GM23338 (cell line): ENCODE measurements at regions not wholly inside any gene's neighbourhood (a gene's known extent, or its start where the extent isn't known, plus 50 kb on each side); places are given as distances from the start of the nearest gene placed in this dataset.

Experiments used
- ATAC-seq: fragments of 200-7000 bp; cut with Tn5 transposase; 3 replicates; pipeline ENCODE4 v1.9.1; 2020
- DNase-seq: peaks from one replicate; pipeline ENCODE4 v3.0.0-alpha.2; 2015; ENCODE audit warnings: low spot score
- H2AFZ ChIP-seq: fragments of 200-600 bp; sonication (generic); 2 replicates; pipeline ENCODE4 v1.8.0; 2016; ENCODE audit warnings: antibody characterized with exemption, mild to moderate bottlenecking, moderate library complexity
- H3F3A ChIP-seq: fragments of 200-600 bp; sonication (generic); replicated peaks from 2 replicates; pipeline ENCODE4 v1.8.0; 2017; ENCODE audit warnings: antibody characterized with exemption, mixed run types, low read depth
- H3K27ac ChIP-seq: fragments of 200-600 bp; sonication (generic); 2 replicates; pipeline ENCODE4 v1.6.1; 2016; ENCODE audit warnings: low read depth
- H3K27me3 ChIP-seq: fragments of 200-600 bp; sonication (generic); 2 replicates; pipeline ENCODE4 v1.8.0; 2016; ENCODE audit warnings: mild to moderate bottlenecking, mixed run types, moderate library complexity; ENCODE audit not compliant: insufficient read depth
- H3K36me3 ChIP-seq: fragments of 200-600 bp; sonication (generic); 2 replicates; pipeline ENCODE4 v1.8.0; 2016; ENCODE audit warnings: mild to moderate bottlenecking; ENCODE audit not compliant: insufficient read depth
- H3K4me1 ChIP-seq: fragments of 200-600 bp; sonication (generic); 2 replicates; pipeline ENCODE4 v1.8.0; 2016; ENCODE audit warnings: mild to moderate bottlenecking, moderate library complexity; ENCODE audit not compliant: insufficient read depth
- H3K4me2 ChIP-seq: fragments of 200-600 bp; sonication (generic); 2 replicates; pipeline ENCODE4 v1.7.1; 2017; ENCODE audit warnings: mixed run types
- H3K4me3 ChIP-seq: fragments of 200-600 bp; sonication (generic); 2 replicates; pipeline ENCODE4 v1.6.1; 2016; ENCODE audit warnings: mixed run types
- H3K79me2 ChIP-seq: fragments of 200-600 bp; sonication (generic); replicated peaks from 2 replicates; pipeline ENCODE4 v1.8.0; 2017; ENCODE audit warnings: mild to moderate bottlenecking; ENCODE audit not compliant: insufficient read depth
- H3K9me2 ChIP-seq: fragments of 200-600 bp; sonication (generic); 2 replicates; pipeline ENCODE4 v1.8.0; 2017; ENCODE audit not compliant: insufficient read depth
- H4K20me1 ChIP-seq: fragments of 200-600 bp; sonication (generic); replicated peaks from 2 replicates; pipeline ENCODE4 v1.8.0; 2017; ENCODE audit warnings: mild to moderate bottlenecking; ENCODE audit not compliant: insufficient read depth
- H3K27ac Mint-ChIP-seq: 2 replicates; pipeline ENCODE4 v1.8.0; 2020; ENCODE audit warnings: inconsistent platforms, mild to moderate bottlenecking, moderate library complexity, mixed read lengths
- H3K27me3 Mint-ChIP-seq: 3 replicates; pipeline ENCODE4 v1.8.0; 2022; ENCODE audit warnings: low read depth, mild to moderate bottlenecking, moderate library complexity, mixed read lengths, inconsistent platforms; ENCODE audit not compliant: insufficient read depth, poor library complexity
- H3K36me3 Mint-ChIP-seq: 3 replicates; pipeline ENCODE4 v1.8.0; 2021; ENCODE audit warnings: low read depth, mild to moderate bottlenecking, inconsistent platforms, moderate library complexity, mixed read lengths
- H3K4me1 Mint-ChIP-seq: 3 replicates; pipeline ENCODE4 v1.8.0; 2020; ENCODE audit warnings: mild to moderate bottlenecking, inconsistent platforms, mixed read lengths
- H3K4me3 Mint-ChIP-seq: 3 replicates; pipeline ENCODE4 v1.8.0; 2021; ENCODE audit warnings: moderate library complexity, mild to moderate bottlenecking, inconsistent platforms, mixed read lengths
- H3K9me3 Mint-ChIP-seq: 3 replicates; pipeline ENCODE4 v1.8.0; 2020; ENCODE audit warnings: moderate library complexity, mild to moderate bottlenecking, inconsistent platforms, mixed read lengths
- CREB1 ChIP-seq: fragments of 250-450 bp; sonication (Bioruptor Pico); IDR thresholded peaks from 2 replicates; pipeline ENCODE4 v1.5.0; 2020; ENCODE audit warnings: low read depth, mild to moderate bottlenecking, moderate library complexity
- EZH2 ChIP-seq: fragments of 200-600 bp; sonication (generic); IDR thresholded peaks from one replicate; pipeline ENCODE4 v1.8.0; 2017; ENCODE audit warnings: antibody characterized with exemption, mild to moderate bottlenecking, low read depth; ENCODE audit not compliant: unreplicated experiment
- EZH2phosphoT487 ChIP-seq: fragments of 200-600 bp; sonication (generic); IDR thresholded peaks from one replicate; pipeline ENCODE4 v1.8.1; 2018; ENCODE audit warnings: antibody characterized with exemption; ENCODE audit not compliant: unreplicated experiment
- JUNB ChIP-seq: IDR thresholded peaks from one replicate; pipeline ENCODE4 v1.6.1; 2016; ENCODE audit warnings: antibody characterized with exemption; ENCODE audit not compliant: unreplicated experiment
- NANOG ChIP-seq: IDR thresholded peaks from 2 replicates; pipeline ENCODE4 v1.6.1; 2016; ENCODE audit warnings: antibody characterized with exemption, borderline replicate concordance
- POLR2AphosphoS5 ChIP-seq: IDR thresholded peaks from 2 replicates; pipeline ENCODE4 v1.6.1; 2016; ENCODE audit warnings: antibody characterized with exemption, low read depth
- STAT1 ChIP-seq: IDR thresholded peaks from one replicate; pipeline ENCODE4 v1.6.1; 2016; ENCODE audit warnings: antibody characterized with exemption; ENCODE audit not compliant: unreplicated experiment
- ZNF114 ChIP-seq: fragments of 250-450 bp; sonication (Bioruptor Pico); IDR thresholded peaks from 2 replicates; pipeline ENCODE4 v1.5.0; 2020; ENCODE audit warnings: mild to moderate bottlenecking, moderate library complexity
- ZNF331 ChIP-seq: fragments of 250-450 bp; sonication (Bioruptor Pico); IDR thresholded peaks from 2 replicates; pipeline ENCODE4 v1.5.0; 2020; ENCODE audit warnings: low read depth, mild to moderate bottlenecking, moderate library complexity
- TF ChIP-seq, protein P1 (sequence below): IDR thresholded peaks from one replicate; pipeline ENCODE4 v1.6.1; 2018; ENCODE audit warnings: antibody characterized with exemption; ENCODE audit not compliant: unreplicated experiment
- TF ChIP-seq, protein P2 (sequence below): IDR thresholded peaks from 2 replicates; pipeline ENCODE4 v1.6.1; 2016; ENCODE audit warnings: antibody characterized with exemption
- TF ChIP-seq, protein P3 (sequence below), 2 experiments: fragments of 200-600 bp in 1 of 2; sonication (generic) in 1 of 2; conservative IDR thresholded peaks; 2 replicates each; pipeline versions ENCODE4 v1.5.1 to v1.6.1; 2016 to 2017; ENCODE audit warnings: antibody characterized with exemption in 2 of 2, low read depth in 2 of 2, mild to moderate bottlenecking in 2 of 2, moderate library complexity in 1 of 2
- TF ChIP-seq, protein P4 (sequence below): fragments of 250-450 bp; sonication (Bioruptor Pico); IDR thresholded peaks from 2 replicates; pipeline ENCODE4 v1.5.0; 2020; ENCODE audit warnings: mild to moderate bottlenecking, moderate library complexity

DNA sequence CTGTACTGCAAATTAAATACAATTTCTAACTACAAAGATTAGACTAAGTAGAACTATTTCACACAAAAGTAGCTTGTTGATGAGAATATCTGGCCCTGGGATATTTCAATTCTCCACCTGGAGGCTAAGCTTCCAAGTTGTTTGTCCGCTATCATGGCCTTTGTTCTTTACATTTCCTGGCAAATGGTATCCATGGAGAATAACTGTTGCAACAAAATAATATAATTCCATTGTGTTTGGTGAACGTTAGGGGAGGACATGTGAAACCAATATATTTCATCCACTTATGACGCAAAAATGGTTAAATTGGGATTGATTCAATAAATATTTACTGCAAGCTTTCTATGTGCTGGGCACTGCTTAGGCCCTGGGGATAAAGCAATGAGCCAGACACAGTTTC is 565.4 kb downstream of the PTPRC start:
- no peaks in the 10 kb centered on the region for H3K27me3 ChIP-seq
- H3K4me1 ChIP-seq: no peaks in the 10 kb centered on the region
- Mint-ChIP-seq H3K36me3 (no peaks in the 10 kb centered on the region), H3K27me3 (no peaks in the 10 kb centered on the region), H3K4me3 (no peak overlapping the region), H3K27ac (no peak overlapping the region), H3K9me3 (no peaks in the 10 kb centered on the region; the same call in 2 of the 3 replicates), H3K4me1 (no peaks in the 10 kb centered on the region)
- H3K27ac ChIP-seq: no peak overlapping the region
- H3K4me3 ChIP-seq: no peak overlapping the region
- no peaks in the 10 kb centered on the region for H3K79me2 ChIP-seq
- no peak for ATAC-seq
- TF ChIP-seq, protein P1, sequence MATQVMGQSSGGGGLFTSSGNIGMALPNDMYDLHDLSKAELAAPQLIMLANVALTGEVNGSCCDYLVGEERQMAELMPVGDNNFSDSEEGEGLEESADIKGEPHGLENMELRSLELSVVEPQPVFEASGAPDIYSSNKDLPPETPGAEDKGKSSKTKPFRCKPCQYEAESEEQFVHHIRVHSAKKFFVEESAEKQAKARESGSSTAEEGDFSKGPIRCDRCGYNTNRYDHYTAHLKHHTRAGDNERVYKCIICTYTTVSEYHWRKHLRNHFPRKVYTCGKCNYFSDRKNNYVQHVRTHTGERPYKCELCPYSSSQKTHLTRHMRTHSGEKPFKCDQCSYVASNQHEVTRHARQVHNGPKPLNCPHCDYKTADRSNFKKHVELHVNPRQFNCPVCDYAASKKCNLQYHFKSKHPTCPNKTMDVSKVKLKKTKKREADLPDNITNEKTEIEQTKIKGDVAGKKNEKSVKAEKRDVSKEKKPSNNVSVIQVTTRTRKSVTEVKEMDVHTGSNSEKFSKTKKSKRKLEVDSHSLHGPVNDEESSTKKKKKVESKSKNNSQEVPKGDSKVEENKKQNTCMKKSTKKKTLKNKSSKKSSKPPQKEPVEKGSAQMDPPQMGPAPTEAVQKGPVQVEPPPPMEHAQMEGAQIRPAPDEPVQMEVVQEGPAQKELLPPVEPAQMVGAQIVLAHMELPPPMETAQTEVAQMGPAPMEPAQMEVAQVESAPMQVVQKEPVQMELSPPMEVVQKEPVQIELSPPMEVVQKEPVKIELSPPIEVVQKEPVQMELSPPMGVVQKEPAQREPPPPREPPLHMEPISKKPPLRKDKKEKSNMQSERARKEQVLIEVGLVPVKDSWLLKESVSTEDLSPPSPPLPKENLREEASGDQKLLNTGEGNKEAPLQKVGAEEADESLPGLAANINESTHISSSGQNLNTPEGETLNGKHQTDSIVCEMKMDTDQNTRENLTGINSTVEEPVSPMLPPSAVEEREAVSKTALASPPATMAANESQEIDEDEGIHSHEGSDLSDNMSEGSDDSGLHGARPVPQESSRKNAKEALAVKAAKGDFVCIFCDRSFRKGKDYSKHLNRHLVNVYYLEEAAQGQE: no peak
- TF ChIP-seq CREB1: no peak
- TF ChIP-seq EZH2: no peak
- no peak for TF ChIP-seq EZH2phosphoT487
- TF ChIP-seq, protein P2, sequence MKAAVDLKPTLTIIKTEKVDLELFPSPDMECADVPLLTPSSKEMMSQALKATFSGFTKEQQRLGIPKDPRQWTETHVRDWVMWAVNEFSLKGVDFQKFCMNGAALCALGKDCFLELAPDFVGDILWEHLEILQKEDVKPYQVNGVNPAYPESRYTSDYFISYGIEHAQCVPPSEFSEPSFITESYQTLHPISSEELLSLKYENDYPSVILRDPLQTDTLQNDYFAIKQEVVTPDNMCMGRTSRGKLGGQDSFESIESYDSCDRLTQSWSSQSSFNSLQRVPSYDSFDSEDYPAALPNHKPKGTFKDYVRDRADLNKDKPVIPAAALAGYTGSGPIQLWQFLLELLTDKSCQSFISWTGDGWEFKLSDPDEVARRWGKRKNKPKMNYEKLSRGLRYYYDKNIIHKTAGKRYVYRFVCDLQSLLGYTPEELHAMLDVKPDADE: no peak
- TF ChIP-seq ZNF114 (CRISPR knock-in tag): no peak
- no peak for TF ChIP-seq POLR2AphosphoS5
- no peak for TF ChIP-seq JUNB
- TF ChIP-seq NANOG: no peak
- no peak for TF ChIP-seq STAT1
- TF ChIP-seq, protein P3, sequence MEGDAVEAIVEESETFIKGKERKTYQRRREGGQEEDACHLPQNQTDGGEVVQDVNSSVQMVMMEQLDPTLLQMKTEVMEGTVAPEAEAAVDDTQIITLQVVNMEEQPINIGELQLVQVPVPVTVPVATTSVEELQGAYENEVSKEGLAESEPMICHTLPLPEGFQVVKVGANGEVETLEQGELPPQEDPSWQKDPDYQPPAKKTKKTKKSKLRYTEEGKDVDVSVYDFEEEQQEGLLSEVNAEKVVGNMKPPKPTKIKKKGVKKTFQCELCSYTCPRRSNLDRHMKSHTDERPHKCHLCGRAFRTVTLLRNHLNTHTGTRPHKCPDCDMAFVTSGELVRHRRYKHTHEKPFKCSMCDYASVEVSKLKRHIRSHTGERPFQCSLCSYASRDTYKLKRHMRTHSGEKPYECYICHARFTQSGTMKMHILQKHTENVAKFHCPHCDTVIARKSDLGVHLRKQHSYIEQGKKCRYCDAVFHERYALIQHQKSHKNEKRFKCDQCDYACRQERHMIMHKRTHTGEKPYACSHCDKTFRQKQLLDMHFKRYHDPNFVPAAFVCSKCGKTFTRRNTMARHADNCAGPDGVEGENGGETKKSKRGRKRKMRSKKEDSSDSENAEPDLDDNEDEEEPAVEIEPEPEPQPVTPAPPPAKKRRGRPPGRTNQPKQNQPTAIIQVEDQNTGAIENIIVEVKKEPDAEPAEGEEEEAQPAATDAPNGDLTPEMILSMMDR (conservative IDR thresholded peaks at IDR 0.05; ENCODE audit: low read depth in 2 of 2): no peak
- no peak for TF ChIP-seq ZNF331
- TF ChIP-seq, protein P4, sequence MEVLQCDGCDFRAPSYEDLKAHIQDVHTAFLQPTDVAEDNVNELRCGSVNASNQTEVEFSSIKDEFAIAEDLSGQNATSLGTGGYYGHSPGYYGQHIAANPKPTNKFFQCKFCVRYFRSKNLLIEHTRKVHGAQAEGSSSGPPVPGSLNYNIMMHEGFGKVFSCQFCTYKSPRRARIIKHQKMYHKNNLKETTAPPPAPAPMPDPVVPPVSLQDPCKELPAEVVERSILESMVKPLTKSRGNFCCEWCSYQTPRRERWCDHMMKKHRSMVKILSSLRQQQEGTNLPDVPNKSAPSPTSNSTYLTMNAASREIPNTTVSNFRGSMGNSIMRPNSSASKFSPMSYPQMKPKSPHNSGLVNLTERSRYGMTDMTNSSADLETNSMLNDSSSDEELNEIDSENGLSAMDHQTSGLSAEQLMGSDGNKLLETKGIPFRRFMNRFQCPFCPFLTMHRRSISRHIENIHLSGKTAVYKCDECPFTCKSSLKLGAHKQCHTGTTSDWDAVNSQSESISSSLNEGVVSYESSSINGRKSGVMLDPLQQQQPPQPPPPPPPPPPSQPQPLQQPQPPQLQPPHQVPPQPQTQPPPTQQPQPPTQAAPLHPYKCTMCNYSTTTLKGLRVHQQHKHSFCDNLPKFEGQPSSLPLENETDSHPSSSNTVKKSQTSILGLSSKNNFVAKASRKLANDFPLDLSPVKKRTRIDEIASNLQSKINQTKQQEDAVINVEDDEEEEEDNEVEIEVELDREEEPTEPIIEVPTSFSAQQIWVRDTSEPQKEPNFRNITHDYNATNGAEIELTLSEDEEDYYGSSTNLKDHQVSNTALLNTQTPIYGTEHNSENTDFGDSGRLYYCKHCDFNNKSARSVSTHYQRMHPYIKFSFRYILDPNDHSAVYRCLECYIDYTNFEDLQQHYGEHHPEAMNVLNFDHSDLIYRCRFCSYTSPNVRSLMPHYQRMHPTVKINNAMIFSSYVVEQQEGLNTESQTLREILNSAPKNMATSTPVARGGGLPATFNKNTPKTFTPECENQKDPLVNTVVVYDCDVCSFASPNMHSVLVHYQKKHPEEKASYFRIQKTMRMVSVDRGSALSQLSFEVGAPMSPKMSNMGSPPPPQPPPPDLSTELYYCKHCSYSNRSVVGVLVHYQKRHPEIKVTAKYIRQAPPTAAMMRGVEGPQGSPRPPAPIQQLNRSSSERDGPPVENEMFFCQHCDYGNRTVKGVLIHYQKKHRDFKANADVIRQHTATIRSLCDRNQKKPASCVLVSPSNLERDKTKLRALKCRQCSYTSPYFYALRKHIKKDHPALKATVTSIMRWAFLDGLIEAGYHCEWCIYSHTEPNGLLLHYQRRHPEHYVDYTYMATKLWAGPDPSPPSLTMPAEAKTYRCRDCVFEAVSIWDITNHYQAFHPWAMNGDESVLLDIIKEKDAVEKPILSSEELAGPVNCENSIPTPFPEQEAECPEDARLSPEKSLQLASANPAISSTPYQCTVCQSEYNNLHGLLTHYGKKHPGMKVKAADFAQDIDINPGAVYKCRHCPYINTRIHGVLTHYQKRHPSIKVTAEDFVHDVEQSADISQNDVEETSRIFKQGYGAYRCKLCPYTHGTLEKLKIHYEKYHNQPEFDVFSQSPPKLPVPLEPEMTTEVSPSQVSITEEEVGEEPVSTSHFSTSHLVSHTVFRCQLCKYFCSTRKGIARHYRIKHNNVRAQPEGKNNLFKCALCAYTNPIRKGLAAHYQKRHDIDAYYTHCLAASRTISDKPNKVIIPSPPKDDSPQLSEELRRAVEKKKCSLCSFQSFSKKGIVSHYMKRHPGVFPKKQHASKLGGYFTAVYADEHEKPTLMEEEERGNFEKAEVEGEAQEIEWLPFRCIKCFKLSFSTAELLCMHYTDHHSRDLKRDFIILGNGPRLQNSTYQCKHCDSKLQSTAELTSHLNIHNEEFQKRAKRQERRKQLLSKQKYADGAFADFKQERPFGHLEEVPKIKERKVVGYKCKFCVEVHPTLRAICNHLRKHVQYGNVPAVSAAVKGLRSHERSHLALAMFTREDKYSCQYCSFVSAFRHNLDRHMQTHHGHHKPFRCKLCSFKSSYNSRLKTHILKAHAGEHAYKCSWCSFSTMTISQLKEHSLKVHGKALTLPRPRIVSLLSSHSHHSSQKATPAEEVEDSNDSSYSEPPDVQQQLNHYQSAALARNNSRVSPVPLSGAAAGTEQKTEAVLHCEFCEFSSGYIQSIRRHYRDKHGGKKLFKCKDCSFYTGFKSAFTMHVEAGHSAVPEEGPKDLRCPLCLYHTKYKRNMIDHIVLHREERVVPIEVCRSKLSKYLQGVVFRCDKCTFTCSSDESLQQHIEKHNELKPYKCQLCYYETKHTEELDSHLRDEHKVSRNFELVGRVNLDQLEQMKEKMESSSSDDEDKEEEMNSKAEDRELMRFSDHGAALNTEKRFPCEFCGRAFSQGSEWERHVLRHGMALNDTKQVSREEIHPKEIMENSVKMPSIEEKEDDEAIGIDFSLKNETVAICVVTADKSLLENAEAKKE (CRISPR knock-in tag): no peak
- no peaks in the 10 kb centered on the region for H3K9me2 ChIP-seq
- H4K20me1 ChIP-seq: no peaks in the 10 kb centered on the region
- no peak overlapping the region for H3K4me2 ChIP-seq
- no peaks in the 10 kb centered on the region for H3K36me3 ChIP-seq
- DNase-seq: no peak
- H2AFZ ChIP-seq: no peak overlapping the region
- H3F3A ChIP-seq: no peaks in the 10 kb centered on the region
